ENCODE measurements at regions not wholly inside any gene's neighbourhood (a gene's known extent, or its start where the extent isn't known, plus 50 kb on each side); places are given as distances from the start of the nearest gene placed in this dataset.
"Not testable (repeated sequence)": the region's sequence is repeated elsewhere in the genome, so short reads cannot be mapped to it uniquely, and the experiment has no call there.

DNA sequence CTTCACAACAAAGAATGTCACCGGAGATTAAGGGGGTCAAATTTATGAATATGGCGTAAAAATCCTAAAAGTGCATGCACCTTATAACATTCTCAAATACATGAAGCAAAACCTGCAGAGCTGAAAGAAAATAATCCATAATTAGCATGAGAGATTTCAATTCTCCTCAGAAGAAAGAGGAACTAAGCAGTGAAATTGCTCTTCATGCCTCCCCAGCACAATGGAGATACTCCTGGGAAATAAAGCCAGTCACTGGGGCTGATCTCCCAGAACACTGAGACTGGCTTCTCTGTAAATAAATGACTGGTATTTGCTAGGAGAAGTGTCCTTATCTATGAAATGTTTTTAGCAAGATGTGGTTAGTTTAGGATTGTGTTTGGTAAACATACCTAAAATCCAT is 68.1 kb downstream of the GOLGA6L6 start:
- DNase-seq (ENCODE audit: missing footprints); intact Hi-C loops (cut with DNase I); ATAC-seq: not testable (repeated sequence)

DNA sequence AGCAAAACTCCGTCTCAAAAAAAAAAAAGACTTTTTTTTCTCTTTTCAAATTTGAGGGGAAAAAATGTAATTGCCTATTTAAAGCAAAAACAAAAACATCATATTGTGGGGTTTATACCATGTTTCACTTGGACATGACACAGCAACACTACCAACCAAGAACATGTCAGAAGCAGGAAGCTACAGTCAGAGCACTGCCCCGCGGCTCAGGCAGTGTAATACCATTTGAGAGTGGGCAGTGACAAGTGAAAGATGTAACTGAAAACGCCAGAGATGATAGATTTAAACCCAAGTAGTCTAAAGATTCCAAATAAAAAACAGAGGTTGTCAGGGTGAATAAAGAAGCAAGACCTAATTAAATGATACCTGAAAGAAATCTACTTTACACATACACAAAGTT is 68.6 kb downstream of the GOLGA6L6 start:
- DNase-seq (ENCODE audit: missing footprints); ATAC-seq; intact Hi-C loops (cut with DNase I): not testable (repeated sequence)

DNA sequence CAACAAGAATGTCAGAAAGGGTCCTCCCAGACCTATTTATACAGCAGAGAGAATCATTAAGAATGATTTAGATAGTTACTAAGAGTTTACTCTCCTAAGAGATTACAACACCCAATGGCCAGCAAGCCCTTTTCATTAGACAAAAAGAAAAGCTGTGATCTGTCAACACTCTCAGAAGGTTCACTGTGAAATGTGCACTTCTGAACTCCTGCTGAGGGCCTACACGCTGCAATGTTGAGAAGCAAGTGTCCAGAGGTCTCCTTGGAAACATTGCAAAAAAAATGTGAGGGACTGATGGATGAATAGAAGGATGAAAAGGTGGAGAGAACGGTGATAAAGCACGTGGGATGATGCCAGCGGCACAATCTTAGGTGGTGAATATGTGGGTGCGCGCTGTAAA is 70.8 kb downstream of the GOLGA6L6 start:
- DNase-seq (ENCODE audit: missing footprints); intact Hi-C loops (cut with DNase I): not testable (repeated sequence)
- peak; percentile 52 for ATAC-seq

DNA sequence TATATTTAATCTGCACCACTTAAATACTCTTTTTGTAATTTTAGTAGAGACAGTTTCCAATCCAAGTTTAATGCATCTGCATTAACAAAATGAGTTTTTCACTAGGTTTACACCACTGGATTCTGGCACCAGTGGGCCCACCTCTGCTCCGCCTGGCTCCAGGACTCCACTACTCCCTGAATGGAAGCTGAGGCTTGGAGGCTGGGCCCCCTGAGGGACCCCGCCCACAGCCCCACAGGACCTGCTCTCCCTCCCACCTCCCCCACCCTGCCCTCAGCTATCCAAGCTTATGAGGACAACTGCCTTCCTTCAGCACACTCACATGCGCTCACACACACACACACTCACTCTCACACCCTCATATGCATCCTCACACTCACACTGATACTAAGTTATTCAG is 100.5 kb downstream of the GOLGA6L6 start:
- ATAC-seq; intact Hi-C loops (cut with DNase I): not testable (repeated sequence)
- DNase-seq (ENCODE audit: missing footprints) = peak; percentile 27

DNA sequence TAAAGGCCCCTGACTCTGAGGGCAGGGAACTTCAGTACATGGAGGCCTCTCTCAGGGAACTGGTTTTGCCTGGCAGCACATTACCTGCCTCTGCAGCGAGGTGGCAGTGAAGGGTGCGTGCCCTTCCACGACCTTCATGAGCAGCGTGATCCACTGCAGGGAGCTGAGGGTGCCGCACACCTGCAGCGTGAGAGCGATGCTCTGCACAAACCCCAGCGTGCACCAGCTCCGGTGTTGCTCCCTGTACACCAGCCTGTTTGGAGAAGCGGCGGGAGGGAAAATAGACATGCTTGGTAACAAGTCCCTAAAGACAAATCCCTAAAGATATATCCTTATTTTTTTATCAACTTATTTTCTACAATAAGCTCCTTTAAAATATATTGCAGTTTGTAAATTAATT is 101.2 kb downstream of the GOLGA6L6 start:
- intact Hi-C loops (cut with DNase I) = not testable (repeated sequence)

DNA sequence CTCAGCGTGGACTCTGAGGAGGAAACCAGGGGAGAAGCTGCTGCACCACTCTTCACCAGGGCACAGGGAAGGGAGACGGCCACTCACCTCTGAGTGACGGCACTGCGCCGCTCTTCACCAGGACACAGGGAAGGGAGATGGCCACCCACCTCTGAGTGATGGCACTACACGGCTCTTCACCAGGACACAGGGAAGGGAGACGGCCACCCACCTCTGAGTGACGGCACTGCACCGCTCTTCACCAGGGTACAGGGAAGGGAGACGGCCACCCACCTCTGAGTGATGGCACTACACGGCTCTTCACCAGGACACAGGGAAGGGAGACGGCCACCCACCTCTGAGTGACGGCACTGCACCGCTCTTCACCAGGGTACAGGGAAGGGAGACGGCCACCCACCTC is 102.5 kb downstream of the GOLGA6L6 start:
- ATAC-seq; DNase-seq (ENCODE audit: missing footprints); intact Hi-C loops (cut with DNase I): not testable (repeated sequence)

More for the DNA sequence above, 101.2 kb downstream of the GOLGA6L6 start:
- DNase-seq (ENCODE audit: missing footprints) = peak; percentile 42
- not testable (repeated sequence) for ATAC-seq

DNA sequence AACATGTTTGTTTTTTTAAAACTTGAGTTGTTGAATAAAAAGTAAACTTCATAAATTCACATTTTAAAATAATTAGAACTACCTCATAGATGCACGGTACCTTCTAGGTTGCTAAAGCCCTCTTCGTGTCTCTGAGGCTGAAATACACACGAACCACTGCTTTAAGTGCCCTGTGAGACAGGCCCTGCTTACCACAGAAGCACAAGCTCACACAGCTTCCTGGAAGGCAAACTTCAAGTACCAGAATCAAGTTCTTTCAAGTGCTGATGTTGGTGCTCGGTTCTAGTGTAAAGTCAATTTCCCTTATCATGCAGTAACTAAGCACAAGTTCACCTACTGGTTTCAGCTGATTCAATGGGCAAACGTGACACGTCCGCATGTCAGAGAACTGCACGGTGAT is 103.3 kb downstream of the GOLGA6L6 start:
- ATAC-seq; intact Hi-C loops (cut with DNase I): not testable (repeated sequence)

DNA sequence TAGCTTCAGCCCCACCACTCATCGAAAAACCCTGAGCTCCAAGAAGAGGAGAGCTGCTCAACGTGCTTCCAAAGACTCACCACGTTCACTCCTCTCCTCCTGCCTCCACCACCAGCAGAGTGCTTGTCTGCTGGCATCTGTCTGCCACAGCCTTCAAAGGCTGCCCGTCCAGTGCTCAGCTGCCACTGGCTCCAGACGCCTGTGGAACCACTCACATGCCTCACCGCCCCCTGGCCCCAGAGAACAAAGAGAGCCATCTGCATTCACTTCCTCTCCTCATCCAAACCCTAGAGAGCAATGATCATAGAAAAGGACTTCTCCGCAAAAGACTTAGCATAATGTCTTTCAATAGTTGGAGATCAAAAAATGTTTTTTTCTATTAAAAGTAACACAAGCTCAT is 108.1 kb downstream of the GOLGA6L6 start:
- intact Hi-C loops (cut with DNase I); DNase-seq (ENCODE audit: missing footprints); ATAC-seq: not testable (repeated sequence)

More for the DNA sequence above, 103.3 kb downstream of the GOLGA6L6 start:
- DNase-seq (ENCODE audit: missing footprints) = not testable (repeated sequence)

DNA sequence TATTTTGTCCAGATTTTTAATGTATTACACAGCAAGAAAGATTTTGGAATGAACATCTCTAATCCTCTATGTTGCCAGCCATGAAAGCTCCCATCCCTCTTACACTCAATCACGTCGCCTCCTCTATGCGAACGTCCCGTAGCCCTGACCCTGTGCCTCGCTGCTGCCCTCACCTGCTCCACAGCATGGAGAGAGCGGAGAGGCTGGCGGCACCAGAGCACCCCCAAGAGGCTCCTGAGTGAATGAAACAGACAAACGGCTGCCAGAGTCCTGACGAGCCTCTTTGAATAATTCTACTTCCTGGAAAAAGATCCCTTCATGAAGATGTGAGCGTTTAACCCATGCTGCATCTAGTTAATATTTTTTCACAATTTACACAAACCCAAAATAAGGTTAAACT is 111.1 kb downstream of the GOLGA6L6 start:
- ATAC-seq; DNase-seq (ENCODE audit: missing footprints); intact Hi-C loops (cut with DNase I): not testable (repeated sequence)

DNA sequence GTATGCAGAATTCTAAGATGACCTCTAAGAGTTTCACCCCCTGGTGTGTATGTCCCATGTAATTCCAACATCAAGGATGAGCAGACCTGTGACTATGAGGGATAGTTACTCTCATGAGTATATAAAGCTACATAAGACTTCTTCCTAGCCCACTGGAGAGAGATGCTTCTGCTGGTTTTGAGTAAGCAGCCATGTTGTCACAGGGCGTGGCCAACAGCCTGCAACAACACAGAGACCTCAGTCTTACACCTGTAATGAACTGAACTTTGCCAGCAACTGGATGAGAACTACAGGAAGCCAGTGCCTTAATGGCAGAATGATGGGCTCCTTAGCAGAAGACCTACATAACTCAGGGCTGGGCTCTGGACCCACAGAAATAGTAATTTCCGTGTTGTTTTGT is 120.9 kb downstream of the GOLGA6L6 start:
- intact Hi-C loops (cut with DNase I); DNase-seq (ENCODE audit: missing footprints); ATAC-seq: not testable (repeated sequence)

DNA sequence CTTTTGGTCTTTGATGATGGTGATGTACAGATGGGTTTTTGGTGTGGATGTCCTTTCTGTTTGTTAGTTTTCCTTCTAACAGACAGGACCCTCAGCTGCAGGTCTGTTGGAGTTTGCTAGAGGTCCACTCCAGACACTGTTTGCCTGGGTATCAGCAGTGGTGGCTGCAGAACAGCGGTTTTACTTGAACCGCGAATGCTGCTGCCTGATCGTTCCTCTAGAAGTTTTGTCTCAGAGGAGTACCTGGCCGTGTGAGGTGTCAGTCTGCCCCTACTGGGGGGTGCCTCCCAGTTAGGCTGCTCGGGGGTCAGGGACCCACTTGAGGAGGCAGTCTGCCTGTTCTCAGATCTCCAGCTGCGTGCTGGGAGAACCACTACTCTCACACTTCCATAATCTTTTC is 125.0 kb downstream of the GOLGA6L6 start:
- DNase-seq (ENCODE audit: missing footprints); intact Hi-C loops (cut with DNase I); ATAC-seq: not testable (repeated sequence)

DNA sequence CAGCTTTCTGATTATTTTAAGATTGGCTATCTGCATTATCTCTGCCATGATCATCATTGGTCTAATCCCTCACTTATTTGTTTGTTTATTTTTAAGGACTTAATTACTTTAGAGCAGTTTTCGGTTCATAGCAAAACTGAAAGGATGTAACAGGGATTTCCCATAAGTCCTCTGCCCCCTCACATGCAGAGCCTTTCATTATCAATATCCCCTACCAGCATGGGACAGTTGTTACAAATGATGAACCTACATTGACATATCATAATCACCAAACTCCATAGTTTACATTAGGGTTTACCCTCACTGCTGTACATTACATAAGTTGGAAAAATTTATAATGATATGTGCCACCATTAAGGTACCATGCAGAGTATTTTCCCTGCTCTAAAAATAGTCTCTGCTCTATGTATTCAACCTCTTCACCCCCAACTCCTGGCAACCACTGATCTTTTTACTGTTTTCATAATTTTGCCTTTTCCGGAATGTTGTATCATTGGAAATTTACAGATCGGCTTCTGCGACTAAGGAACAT is 131.9 kb downstream of the GOLGA6L6 start:
- ATAC-seq = peak; percentile 26
- DNase-seq (ENCODE audit: missing footprints); intact Hi-C loops (cut with DNase I): not testable (repeated sequence)

DNA sequence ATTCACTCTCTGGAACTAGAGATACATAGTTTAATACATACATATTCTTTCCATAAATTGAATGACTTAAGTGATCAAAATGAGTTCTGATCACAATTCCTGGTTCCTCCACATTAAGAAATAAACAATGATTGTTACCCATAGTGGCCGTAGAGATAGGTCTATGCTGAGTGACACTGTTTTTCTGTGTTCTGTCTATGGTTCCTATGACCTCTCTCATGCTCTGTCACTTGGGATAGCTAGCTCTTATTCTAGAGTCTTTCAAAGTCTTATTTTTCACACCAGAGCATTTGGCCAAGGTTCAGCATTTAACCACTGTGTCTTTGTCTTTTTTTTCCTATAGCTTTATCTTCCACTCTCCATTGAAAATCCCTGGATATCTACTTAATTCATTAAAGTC is 132.4 kb downstream of the GOLGA6L6 start:
- intact Hi-C loops (cut with DNase I) = no loop called here
- ATAC-seq (peak; percentile 48), DNase-seq (ENCODE audit: missing footprints) (no peak)

DNA sequence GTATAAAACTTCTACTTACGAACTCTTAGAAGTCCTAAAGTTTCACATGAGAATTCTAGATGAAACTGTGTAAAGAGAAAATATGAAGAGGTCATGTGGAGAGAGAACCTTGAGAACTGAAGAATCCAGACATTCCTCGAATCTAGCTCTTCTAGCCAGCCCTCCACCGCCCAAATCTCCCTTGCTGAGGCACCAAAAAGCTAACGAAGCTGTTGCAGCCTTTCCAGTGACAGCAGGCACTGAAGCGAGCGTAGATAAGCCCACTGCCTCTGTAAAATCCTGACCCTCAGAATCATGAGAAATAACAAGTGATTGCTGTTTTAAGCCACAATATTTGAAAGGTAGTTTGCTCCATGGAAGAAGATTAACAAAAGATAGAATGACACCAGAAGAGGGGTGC is 134.0 kb downstream of the GOLGA6L6 start:
- ATAC-seq = no peak

DNA sequence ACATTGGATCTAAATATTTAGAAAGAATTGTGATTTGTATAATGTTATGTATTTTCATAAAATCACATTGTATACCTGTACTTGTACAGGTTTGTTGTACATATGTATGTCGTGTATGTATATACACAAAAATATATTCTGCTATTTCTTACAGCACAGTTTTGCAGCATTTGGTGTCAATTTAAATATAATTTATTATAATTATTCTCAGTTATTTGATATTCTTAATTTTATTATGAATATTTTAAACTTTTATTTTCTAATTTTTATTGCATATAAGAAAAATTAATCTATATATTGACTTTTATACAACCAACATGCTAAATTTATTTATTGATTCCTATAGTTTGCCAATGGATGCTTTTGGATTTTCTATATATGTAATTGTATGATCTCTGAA is 137.0 kb downstream of the GOLGA6L6 start:
- intact Hi-C loops (cut with DNase I); DNase-seq (ENCODE audit: missing footprints); ATAC-seq: not testable (repeated sequence)

More for the DNA sequence above, 134.0 kb downstream of the GOLGA6L6 start:
- peak; percentile 58 for DNase-seq (ENCODE audit: missing footprints)
- intact Hi-C loops (cut with DNase I) = no loop called here

DNA sequence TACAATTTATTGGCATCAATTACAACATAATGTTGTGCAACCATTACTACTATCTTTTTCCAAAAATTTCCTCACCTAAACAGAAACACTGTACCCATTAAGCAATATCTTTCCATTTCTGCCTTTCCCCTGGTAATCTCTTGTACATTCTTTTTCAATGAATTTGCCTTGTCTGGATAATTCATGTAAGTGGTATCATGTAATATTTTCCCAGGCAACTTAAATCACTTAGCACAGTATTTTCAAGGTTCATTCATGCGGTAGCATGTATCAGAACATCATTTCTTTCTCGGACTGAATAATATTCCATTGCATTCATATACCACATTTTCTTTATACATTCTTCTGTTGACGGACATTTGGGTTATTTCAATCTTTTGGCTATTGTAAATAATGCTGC is 139.0 kb downstream of the GOLGA6L6 start:
- DNase-seq (ENCODE audit: missing footprints); intact Hi-C loops (cut with DNase I): not testable (repeated sequence)

DNA sequence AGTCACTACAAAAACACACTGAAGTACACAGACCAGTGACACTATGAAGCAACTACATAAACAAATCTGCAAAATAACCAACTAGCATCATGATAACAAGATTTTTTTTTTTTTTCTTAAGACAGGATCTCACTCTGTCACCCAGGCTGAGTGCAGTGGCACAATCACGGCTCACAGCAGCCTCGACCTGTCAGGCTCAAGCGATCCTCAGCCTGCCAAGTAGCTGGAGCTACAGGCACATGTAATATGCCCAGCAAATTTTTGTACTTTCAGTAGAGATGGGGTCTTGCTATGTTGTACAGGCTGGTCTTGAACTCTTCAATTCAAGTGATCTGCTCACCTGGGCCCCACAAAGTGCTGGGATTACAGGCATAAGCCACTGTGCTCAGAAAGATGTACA is 140.5 kb downstream of the GOLGA6L6 start:
- intact Hi-C loops (cut with DNase I); ATAC-seq; DNase-seq (ENCODE audit: missing footprints): not testable (repeated sequence)

More for the DNA sequence above, 139.0 kb downstream of the GOLGA6L6 start:
- ATAC-seq = not testable (repeated sequence)

DNA sequence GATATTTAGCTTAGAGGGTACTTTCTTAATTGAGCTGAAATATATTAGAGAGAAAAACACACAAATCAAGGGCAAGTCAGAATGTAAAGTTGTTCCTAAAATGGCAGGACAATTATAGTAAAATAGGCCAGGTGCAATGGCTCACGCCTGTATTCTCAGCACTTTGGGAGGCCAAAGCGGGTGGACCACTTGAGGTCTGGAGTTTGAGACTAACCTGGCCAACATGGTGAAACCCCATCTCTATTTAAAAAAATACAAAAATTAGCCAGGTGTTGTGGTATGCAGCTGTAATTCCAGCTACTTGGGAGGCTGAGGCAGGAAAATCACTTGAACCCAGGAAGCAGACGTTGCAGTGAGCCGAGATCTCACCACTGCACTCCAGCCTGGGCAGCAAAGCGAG is 142.9 kb downstream of the GOLGA6L6 start:
- ATAC-seq = not testable (repeated sequence)
- intact Hi-C loops (cut with DNase I) = loop anchor here (5.0 kb wide), 1 partner anchor 41 kb away; no protein-coding TSS in a partner anchor

DNA sequence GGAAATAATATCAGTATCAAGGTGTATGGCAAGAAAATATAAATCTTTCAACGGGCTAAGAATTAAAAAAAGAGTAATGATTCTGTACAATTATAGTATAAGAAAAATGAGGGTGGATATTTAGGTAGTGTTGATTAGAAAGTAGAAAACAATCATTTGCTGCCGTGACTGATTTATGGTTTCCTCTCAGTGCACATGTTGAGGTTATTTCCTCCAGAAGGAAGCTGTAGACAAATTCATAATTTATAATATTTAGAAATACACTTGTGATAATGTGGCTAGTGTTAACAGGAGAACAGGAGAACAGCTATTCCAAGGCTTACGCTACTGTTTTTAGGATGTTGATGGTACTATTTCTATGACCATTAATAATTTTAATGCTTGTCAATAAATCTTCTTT is 153.4 kb downstream of the GOLGA6L6 start:
- ATAC-seq; DNase-seq (ENCODE audit: missing footprints); intact Hi-C loops (cut with DNase I): not testable (repeated sequence)

More for the DNA sequence above, 142.9 kb downstream of the GOLGA6L6 start:
- not testable (repeated sequence) for DNase-seq (ENCODE audit: missing footprints)

DNA sequence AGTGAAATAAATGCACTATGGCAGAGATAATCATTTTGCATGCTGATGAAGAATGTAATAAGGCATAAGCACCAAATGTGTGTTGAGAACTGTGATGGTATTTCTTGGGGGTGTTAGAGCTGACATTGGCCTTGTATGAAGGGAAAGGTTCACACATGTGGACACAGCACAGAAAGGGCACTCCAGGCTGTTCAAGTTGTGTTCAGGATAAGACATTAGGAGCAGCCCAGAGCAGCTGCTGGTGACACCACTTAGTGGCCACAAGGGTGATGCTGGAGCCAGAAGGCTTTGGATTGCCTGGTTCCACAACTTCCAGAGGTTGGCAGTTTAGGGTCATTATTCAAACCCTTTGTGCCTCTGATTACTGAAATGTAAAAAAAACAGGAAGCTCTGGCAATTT is 155.4 kb downstream of the GOLGA6L6 start:
- peak; percentile 22 for ATAC-seq
- intact Hi-C loops (cut with DNase I) = no loop called here
- DNase-seq (ENCODE audit: missing footprints) = no peak
